OCI-LY3 (cell line): ENCODE measurements at regions not wholly inside any gene's neighbourhood (a gene's known extent, or its start where the extent isn't known, plus 50 kb on each side); places are given as distances from the start of the nearest gene placed in this dataset.

Source experiments
- H2AFZ ChIP-seq: fragments of 200-600, 300-600 bp; shearing (Covaris generic); 2 replicates; pipeline ENCODE4 v1.6.0; 2014; ENCODE audit warnings: antibody characterized with exemption, low read depth, low read length
- H3K27ac ChIP-seq: fragments of 200-600, 300-600 bp; sonication (generic); 2 replicates; pipeline ENCODE4 v1.5.1; 2014; ENCODE audit warnings: mild to moderate bottlenecking, low read length, moderate library complexity, mixed read lengths
- H3K27me3 ChIP-seq: fragments of 200-600, 300-600 bp; sonication (generic); 2 replicates; pipeline ENCODE4 v1.6.1; 2014; ENCODE audit warnings: low read depth, low read length, mixed read lengths
- H3K36me3 ChIP-seq: fragments of 200-600, 300-600 bp; sonication (generic); replicated peaks from 2 replicates; pipeline ENCODE3; 2014; ENCODE audit warnings: low read depth, low read length, mixed read lengths
- H3K4me1 ChIP-seq: fragments of 300-600, 200-600 bp; sonication (generic); 2 replicates; pipeline ENCODE4 v1.6.1; 2014; ENCODE audit warnings: low read length, mixed read lengths
- H3K4me2 ChIP-seq: fragments of 200-600, 300-600 bp; sonication (generic); 2 replicates; pipeline ENCODE4 v1.6.1; 2014; ENCODE audit warnings: low read length, mixed read lengths
- H3K4me3 ChIP-seq: fragments of 300-600, 200-600 bp; sonication (generic); 2 replicates; pipeline ENCODE4 v1.5.1; 2014; ENCODE audit warnings: antibody characterized with exemption, mild to moderate bottlenecking, low read length, moderate library complexity
- H3K79me2 ChIP-seq: fragments of 300-600, 200-600 bp; shearing (Covaris generic); 2 replicates; pipeline ENCODE4 v1.6.1; 2014; ENCODE audit warnings: mild to moderate bottlenecking, low read length, mixed read lengths
- H3K9ac ChIP-seq: fragments of 300-600, 200-600 bp; shearing (Covaris generic); 2 replicates; pipeline ENCODE4 v1.6.0; 2014; ENCODE audit warnings: mild to moderate bottlenecking, low read length, moderate library complexity
- H3K9me3 ChIP-seq: fragments of 200-600, 300-600 bp; shearing (Covaris generic); 2 replicates; pipeline ENCODE4 v1.6.1; 2014; ENCODE audit warnings: low read length, mixed read lengths; ENCODE audit not compliant: insufficient read depth
- H4K20me1 ChIP-seq: fragments of 200-600, 300-600 bp; sonication (generic); 2 replicates; pipeline ENCODE4 v1.6.1; 2016; ENCODE audit warnings: low read length, mixed read lengths; ENCODE audit not compliant: insufficient read depth
- EZH2phosphoT487 ChIP-seq: fragments of 200-600 bp; shearing (Covaris generic); IDR thresholded peaks from 2 replicates; pipeline ENCODE4 v1.6.1; 2018; ENCODE audit warnings: antibody characterized with exemption, mixed run types, low read depth
- TF ChIP-seq, protein P1 (sequence below): fragments of 200-600, 300-600 bp; sonication (generic); IDR thresholded peaks from 2 replicates; pipeline ENCODE4 v1.5.1; 2014; ENCODE audit warnings: antibody characterized with exemption, low read length, low read depth

DNA sequence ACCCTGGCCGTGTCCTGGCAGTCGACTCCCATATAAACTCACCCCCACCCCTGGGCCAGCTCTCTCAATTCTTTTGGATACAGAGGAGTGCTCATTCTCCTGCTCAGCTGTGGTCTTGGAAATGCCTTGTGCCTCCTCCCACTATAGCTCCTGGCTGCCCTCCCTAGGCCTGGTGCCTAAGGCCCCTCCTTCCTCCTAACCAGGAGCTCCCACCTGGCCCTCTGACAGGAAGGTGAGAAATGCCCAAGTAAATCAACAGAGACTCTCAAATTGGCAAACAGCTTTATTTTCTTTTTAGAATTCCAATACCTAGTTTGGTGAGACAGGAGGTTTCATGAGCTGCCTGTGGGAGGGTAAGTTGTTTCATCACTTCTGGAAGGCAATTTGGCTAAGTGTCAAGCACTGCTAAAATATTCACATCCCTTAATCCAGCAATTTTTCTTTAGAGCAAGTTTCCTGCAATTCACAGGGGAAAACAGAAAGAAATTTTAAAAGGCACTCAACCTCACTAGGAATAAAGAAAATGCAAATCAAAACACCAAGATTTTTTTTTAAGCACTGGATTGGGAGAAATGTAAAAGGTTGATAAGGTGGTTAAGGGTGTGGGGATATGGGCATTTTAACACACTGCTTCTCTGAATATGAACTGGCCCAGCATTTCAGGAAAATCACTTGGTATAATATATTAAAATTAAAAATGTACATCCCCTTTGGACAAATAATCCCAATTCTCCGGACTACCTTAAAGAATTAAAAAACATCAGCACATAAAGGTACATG lies 209.7 kb upstream of the ARHGAP20 start:
- Histone ChIP-seq H3K27ac (no peak overlapping the region), H3K36me3 (no peaks in the 10 kb centered on the region), H3K4me3 (no peak overlapping the region), H3K79me2 (no peaks in the 10 kb centered on the region), H3K4me2 (no peak overlapping the region), H4K20me1 (no peaks in the 10 kb centered on the region), H2AFZ (no peak overlapping the region), H3K9ac (no peak overlapping the region), H3K27me3 (peaks cover 11% of the 10 kb centered on the region), H3K4me1 (0 out of 2 replicates have a peak, but pooled peaks cover 3% of the 10 kb centered on the region), H3K9me3 (no peaks in the 10 kb centered on the region)
- no peak for TF ChIP-seq EZH2phosphoT487
- TF ChIP-seq, protein P1, sequence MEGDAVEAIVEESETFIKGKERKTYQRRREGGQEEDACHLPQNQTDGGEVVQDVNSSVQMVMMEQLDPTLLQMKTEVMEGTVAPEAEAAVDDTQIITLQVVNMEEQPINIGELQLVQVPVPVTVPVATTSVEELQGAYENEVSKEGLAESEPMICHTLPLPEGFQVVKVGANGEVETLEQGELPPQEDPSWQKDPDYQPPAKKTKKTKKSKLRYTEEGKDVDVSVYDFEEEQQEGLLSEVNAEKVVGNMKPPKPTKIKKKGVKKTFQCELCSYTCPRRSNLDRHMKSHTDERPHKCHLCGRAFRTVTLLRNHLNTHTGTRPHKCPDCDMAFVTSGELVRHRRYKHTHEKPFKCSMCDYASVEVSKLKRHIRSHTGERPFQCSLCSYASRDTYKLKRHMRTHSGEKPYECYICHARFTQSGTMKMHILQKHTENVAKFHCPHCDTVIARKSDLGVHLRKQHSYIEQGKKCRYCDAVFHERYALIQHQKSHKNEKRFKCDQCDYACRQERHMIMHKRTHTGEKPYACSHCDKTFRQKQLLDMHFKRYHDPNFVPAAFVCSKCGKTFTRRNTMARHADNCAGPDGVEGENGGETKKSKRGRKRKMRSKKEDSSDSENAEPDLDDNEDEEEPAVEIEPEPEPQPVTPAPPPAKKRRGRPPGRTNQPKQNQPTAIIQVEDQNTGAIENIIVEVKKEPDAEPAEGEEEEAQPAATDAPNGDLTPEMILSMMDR: no peak

- Histone ChIP-seq H2AFZ (no peak overlapping the region), H3K9me3 (no peaks in the 10 kb centered on the region), H3K79me2 (no peaks in the 10 kb centered on the region), H3K27me3 (peaks cover 7% of the 10 kb centered on the region), H3K4me3 (no peak overlapping the region), H3K36me3 (no peaks in the 10 kb centered on the region), H3K9ac (no peak overlapping the region), H3K27ac (no peak overlapping the region), H3K4me1 (0 out of 2 replicates have a peak, but pooled peaks cover 3% of the 10 kb centered on the region), H3K4me2 (no peak overlapping the region), H4K20me1 (no peaks in the 10 kb centered on the region)
- TF ChIP-seq EZH2phosphoT487: no peak
- TF ChIP-seq, protein P1: no peak
These were observed 207.1 kb upstream of the ARHGAP20 start for GRCh38 chr11:110919241-110919922.

DNA sequence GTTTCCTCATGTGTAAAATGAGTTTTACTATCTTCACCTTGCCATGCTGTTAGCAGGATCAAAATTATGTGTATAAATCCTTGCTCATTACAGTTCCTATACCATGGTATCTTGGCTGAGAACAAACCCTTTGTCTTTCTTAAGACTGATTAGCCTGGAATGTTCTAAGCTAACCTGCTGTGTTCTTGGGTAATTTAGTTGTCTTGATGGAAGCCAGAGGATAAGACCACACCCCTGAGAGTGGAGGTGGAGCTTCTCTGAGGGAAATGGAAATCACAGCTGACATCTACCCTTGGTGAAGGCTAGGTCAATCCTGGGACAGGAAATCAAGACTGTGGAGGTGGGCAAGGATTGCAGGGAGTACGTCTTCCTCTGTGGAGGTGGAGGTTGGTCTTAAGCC lies 206.1 kb upstream of the ARHGAP20 start:
- H2AFZ ChIP-seq: no peak overlapping the region
- H3K27ac ChIP-seq: no peak overlapping the region
- no peak overlapping the region for H3K4me2 ChIP-seq
- H3K9me3 ChIP-seq: no peaks in the 10 kb centered on the region
- no peaks in the 10 kb centered on the region for H3K36me3 ChIP-seq
- no peak overlapping the region for H3K9ac ChIP-seq
- H4K20me1 ChIP-seq: no peaks in the 10 kb centered on the region
- 0 out of 2 replicates have a peak, but pooled peaks cover 3% of the 10 kb centered on the region for H3K4me1 ChIP-seq
- no peaks in the 10 kb centered on the region for H3K79me2 ChIP-seq
- H3K27me3 ChIP-seq: peaks cover 5% of the 10 kb centered on the region; the same call in 1 of the 2 replicates
- H3K4me3 ChIP-seq: no peak overlapping the region
- TF ChIP-seq EZH2phosphoT487: no peak
- TF ChIP-seq, protein P1: no peak

DNA sequence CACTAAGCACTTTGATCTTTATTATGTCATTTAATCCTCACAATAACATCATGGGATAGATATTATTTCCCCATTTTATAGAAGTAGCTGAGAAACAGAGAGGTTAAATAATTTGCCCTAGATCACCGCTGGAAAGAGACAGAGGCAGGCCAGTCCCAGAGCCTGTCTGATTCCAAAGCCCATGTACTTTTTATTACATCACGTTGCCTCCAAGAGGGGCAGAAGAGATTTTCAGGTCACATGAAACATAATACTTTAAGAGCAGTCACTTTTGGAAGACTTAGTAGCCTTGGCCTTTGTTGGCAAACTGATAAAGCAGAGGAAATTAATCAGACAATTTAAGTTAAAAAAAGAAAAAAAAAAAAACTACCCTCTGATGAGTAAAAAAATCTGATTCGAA lies 200.2 kb upstream of the ARHGAP20 start:
- Histone ChIP-seq H4K20me1 (no peaks in the 10 kb centered on the region), H3K27ac (no peak overlapping the region), H3K9me3 (no peaks in the 10 kb centered on the region), H3K79me2 (no peaks in the 10 kb centered on the region), H2AFZ (no peak overlapping the region), H3K4me2 (no peak overlapping the region), H3K27me3 (peaks cover 7% of the 10 kb centered on the region; the same call in 1 of the 2 replicates), H3K4me1 (peaks cover 6% of the 10 kb centered on the region), H3K4me3 (no peak overlapping the region), H3K36me3 (no peaks in the 10 kb centered on the region), H3K9ac (no peak overlapping the region)
- TF ChIP-seq, protein P1: no peak
- TF ChIP-seq EZH2phosphoT487: no peak
